T-helper 1 cell (primary cell): ENCODE measurements at regions not wholly inside any gene's neighbourhood (a gene's known extent, or its start where the extent isn't known, plus 50 kb on each side); places are given as distances from the start of the nearest gene placed in this dataset.
"Not testable (repeated sequence)": the region's sequence is repeated elsewhere in the genome, so short reads cannot be mapped to it uniquely, and the experiment has no call there.

ENCODE experiments used
- DNase-seq, 5 donors: peaks; one replicate each; pipeline ENCODE4 v3.0.0-alpha.2; 2012 to 2020

DNA sequence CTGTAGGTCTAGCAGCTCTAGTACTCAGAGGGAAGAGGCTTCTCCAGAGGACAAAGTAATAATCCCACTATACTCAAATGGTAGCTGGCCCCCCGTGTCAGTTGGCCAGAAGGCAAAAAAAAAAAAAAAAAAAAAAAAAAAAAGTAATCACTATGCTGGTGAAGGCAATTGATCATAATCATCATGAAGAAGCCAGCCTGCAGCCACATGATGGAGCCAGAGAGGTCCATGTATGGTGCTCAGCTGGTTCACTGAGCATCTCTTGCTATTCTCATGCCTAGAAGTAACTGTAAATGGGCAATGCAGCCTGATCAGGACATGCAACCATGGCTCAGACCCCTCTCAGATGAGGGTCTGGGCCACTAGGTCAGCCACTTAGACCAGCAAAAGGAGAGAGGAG, 378.8 kb downstream of the MED13L start:
- DNase-seq = no peak

DNA sequence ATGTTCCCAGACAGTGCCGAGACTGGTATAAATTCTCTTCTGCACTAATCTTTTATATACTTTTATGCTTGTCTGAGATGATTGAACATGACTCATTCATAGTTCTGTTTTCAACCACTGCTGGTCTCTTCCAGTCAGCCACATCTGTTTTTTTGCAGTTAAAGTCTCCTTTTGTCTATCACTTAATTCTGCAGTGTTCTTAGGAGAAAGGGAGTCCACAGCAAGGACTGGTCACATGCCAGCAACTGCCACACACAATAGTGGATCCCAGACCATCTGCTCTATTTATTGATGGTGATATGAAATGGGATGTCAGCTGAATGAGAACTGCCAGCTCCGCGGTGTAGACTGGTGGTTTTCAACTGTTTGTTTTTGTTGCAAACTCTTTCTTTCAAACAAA, 379.8 kb downstream of the MED13L start:
- DNase-seq = no peak

DNA sequence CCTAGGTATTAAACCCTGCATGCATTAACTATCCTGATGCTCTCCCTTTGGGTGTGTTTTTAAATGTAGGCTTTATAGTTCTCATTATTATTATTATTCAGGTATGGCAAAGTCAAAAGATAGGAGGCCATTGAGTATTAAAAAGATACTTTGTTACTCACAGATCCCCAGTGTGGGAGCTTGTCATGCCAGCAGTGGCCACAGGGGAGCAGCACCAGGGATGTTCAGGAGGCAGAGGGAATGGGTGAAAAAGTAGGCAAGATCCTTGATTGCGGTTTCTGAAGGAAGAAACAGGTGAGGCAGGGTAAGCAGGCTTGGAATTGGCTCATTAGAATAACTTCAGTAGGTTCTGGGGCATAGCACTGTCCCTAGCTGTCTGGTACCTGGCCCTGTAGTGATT, 382.2 kb downstream of the MED13L start:
- no peak for DNase-seq

DNA sequence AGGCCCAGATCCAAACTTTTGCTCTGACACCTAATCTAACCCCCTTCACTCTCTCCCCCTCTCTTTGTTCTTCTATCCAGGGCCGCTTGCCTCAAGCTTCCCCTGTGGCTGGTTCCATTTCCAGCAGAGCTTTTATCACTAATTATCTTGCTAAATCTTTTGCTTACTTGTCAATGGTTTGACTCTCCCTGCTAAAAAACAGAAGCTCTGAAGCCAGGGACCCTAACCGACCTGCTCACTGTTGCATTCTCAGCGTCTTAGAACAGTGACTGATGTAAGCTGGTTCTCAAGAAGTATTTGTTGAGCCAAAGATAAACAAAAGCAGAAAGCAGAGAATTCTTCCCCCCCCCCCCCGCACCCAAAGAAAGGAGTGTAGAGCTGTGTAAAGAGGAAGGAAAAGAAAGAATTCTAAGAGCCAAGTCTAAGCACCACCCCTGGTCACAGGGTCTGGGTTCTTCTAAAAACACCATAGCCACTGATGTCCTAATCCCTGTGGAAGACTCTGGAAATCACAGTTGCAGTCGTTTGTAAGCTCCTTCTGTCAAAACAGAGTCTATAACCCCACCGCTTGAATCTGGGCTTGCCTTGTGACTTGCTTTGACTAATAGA, 385.8 kb downstream of the MED13L start:
- DNase-seq = no peak

DNA sequence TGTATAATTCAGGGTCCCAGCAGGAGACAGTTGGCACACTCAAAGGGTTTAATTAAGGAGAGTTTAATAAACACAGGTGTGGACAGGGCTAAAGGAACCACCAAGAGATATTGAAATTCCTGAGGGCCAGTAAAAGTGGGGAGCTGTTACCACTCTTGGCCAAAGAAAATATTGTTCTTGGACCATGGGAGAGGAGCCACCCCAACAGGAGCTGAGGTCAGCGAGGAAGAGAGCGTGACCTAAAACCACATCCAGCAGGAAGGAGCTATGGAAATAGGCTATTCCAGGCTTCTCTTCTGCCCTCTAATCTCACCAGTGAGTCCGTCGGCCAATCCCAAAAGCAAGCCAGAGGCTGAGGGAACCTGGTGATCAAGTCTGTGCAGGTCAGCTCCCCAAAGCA, 390.8 kb downstream of the MED13L start:
- DNase-seq = no peak

DNA sequence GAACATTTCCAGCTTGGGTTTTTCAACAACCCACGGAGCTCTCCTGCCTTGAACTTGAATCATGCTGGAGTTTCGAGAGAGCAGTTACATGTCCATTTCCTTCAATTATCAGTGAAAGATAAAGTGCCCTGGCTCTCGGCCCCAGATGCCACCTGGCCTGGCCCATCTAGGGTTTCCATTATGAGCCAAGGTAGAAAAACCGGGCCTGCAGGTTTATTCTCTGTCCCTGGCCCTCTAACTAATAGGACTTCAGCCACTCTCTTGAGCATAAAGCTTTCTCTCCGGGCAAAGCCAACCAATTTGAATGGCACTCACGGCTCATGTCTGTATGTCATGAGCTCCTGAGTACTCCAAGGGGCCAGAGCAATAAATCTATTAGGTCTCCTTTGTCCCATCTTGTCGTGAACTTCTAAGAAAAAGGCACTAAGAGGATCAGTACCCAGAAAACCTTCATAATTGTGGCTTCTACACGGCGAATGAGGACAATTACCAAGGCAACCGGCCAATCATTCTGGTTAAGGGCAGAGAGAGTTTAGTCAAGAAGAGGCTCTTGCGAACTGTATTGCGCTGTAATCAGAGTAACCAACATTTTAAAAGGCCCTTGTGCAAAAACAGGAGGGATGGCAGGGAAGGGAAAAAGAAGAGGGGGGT, 392.3 kb downstream of the MED13L start:
- DNase-seq = no peak

DNA sequence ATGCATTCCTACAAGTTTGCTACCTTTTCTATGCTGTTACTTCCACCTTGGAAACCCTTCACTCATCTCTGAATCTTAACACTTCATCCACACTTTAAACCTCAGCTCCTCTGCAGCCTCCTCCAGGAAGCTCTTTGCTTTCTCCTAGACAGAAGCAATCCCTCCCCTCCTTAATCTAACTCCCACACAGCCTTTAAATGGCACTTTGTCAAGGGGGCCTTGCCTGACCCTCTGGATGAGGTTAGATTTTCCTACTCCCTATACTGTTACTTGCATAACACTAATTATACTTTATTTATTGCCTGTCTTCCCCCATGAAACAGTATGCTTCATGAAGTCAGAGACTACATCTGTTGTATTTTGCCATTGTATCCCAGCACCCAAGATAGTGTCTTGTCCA, 394.6 kb downstream of the MED13L start:
- no peak for DNase-seq

DNA sequence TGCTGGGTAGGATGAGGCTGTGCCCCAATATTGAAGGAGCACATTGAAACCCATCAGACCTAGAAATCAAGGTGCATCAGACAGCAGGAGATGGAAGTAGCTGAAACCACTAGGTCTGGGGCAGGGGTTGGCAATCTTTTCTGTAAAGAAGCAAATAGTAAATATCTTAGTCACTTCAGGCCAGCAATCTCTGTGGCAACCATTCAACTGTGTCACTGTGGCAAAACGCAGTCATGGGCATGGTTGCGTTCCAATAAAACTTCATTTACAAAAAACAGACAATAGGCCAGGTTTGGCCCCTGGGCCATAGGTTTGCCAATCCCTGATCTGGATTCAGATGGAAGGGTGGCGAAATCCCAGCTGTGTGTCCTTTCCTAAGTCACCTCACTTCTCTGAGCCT, 397.3 kb downstream of the MED13L start:
- DNase-seq = no peak

DNA sequence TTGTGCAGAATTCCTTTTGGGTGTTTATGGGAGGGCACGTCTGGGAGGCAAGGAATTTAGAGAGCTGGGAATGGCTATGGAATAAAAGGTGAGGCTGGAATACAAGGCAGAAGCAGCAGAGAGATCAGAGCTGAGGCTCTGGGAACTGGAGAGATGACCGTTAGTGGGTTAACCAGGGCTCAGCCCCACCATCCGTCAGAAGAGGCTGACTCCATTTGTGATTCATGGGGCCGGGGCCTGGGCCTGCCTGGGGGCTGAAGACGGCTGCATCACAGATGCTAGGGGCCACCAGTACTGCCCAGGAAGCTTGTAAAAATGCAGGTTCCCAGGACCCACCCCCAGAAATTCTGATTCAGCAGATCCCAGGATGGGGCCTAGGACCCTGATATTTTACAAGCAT, 398.1 kb downstream of the MED13L start:
- no peak for DNase-seq

DNA sequence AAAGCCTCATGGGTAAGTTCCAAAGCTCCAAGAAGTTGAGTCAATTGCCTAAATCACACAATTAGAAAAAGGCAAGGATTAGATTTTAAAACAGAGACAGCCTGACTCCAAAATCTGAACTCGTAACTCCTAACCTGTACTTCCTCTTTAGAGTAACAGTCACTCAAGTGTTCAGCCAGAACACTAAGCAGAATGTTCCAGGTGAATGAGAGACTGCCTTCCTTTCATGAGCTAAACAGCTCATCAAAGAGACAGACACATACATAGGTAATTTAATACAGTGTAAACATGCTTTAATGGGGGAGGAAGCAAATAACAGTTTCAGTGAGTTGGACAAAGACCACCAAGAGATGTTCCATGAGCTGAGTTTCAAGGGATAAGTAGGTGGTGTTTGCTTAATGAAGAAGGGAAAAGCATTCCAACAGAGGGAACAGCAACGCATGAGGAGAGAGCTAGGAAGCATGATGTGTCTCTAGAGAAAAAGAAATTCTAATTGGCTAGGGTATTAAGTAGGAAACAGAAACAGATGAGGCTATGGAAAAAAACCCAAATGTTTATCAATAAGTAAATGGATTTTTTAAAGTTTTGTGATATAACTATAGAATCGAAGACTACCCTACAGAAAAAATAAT, 403.9 kb downstream of the MED13L start:
- DNase-seq = no peak

DNA sequence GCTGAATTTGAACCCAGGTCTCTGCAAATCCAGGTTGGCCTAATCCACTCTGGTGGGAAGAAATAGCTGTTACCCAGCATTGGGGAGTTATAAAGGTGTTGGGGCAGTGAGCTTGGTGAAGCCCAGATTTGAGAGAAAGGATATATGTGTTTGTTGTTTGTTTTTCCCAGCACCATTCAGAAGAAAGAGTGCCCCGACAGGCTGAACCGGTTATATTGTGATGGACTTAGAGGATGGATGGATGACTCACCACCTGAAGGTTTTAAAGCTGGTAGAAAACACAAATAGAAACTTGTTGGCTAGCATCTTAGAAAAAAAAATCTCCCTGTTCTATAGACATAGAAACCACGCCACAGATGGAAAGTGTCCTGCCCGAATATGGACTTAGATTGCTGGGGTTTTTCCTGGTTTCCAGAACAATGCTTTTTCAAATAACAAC, 404.6 kb downstream of the MED13L start:
- DNase-seq = no peak

DNA sequence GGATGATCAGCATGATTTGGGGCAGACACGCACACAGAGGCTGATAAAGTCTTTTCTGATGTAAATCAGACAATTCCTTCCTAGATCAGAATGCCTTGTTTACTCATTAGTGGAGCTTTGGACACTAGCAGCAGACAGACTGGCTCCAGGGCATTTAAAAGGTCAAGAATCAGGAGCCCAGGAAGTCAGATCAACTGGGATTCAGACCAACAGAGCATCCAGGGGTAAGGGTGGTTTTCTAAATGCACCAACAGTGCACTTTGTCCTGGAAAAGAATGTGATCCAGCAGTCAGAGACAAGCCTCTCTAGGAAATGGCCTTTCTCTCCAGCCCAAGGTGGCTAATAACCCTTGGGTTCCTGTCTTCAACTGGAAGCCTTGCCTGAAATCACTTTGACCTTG, 405.3 kb downstream of the MED13L start:
- DNase-seq = no peak

DNA sequence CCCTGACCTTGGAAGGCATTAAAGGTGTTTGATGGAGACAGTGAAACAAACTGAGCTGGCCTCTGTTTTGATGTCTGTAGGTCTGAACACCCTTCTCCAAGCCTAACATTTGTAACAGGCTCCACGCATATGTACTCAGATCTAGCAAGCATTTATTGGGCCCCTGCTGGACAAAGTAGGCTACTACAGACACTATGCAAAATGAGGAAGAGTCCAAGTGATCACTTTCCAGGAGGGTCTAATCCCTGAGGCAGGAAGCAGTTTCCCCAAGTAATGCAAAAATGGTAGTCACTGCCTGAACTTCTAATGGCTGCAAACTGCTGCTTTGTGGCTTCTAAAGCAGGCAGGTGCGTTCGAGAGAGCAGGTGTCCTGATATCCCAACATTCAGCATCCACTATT, 405.8 kb downstream of the MED13L start:
- DNase-seq = no peak

DNA sequence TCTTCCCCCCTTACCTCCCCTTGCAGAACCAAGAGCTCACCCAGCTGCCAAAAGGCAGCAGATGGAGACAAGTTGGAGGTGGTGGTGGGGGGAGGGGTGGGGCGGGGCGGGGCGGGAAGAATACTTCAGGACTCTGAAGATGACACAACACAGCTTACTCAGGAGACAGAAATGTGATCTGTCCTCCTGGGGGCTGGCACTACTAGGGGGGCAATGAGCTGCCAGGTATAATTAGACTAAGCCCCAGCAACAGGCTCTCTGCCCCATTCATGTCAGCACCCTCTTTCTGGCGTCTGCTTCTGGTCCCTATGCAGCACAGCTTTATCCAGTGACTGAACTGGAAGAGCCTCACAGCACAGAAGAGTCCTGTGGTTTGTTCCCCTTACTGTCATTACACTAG, 407.0 kb downstream of the MED13L start:
- DNase-seq = no peak

DNA sequence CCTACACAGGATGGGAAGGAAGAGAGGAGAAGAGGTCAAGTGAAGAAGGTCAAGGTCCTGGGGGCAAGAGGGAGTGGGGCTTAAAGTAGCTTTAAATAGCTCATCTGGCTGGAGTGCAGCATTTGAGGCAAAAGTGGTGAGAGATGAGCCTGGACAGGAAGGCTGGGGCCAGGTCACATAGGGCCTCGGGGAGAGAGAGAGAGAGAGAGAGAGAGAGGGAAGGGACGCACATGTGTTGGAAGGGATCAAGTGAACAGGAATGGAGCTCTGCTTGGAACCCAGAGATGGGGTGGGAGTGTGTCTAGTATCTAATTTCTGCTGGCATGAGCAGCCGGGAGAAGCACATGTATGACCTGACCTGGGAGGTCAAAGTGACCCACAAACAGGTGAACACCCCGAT, 407.5 kb downstream of the MED13L start:
- no peak for DNase-seq

DNA sequence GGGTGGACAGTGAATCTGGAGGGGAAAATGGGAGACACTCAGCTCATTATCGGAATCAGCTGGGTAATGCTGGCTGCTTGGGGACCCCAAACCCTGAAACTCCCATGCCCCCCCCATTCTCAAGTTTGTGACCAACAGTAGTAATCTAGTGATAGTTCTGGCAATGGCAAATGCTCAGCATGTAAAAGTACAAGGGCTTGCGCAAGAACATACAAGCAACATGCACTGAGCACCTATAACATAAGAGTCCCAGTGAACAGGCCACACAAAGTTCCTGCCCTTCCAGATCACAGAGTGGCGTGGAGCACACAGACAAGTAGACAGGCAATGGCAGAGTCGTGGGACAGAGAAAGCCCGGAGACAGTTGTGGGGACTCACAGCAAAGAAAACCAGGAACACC, 407.9 kb downstream of the MED13L start:
- no peak for DNase-seq

DNA sequence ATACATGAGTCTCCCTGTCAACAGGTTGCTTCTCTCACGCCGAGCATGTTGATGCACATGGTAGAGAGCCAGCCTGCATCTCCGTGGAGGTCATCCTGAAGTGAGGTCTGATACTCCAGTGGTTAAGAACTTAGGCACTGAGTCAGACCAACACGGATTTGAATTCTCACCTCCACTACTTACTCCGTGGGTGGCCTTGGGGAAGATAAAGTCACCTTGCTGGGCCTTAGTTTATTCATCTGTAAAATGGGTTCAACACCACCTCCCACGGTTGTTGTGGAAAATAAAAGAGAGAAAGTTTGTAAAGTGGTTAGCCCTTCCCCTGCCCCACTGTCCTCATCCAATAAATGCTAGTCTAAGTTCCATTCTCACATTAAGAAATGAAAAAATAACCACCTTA, 408.9 kb downstream of the MED13L start:
- DNase-seq = no peak

DNA sequence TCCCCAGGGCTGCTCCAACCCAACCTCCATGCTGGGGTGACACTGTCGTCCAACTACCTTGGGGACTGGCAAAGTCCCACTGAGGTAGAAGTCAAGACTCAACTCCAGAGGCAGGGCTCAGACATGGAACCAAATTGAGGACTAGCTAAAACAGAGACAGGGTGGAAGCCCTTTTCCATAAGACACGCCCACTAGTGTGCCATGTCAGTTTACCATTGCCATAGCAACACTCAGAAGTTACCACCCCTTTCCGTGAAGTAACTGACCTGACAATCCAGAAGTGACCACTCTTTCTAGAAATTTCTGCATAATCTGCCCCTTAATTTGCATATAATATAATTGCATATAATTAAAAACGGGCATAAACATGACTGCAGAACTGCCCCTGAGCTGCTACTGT, 409.6 kb downstream of the MED13L start:
- no peak for DNase-seq

DNA sequence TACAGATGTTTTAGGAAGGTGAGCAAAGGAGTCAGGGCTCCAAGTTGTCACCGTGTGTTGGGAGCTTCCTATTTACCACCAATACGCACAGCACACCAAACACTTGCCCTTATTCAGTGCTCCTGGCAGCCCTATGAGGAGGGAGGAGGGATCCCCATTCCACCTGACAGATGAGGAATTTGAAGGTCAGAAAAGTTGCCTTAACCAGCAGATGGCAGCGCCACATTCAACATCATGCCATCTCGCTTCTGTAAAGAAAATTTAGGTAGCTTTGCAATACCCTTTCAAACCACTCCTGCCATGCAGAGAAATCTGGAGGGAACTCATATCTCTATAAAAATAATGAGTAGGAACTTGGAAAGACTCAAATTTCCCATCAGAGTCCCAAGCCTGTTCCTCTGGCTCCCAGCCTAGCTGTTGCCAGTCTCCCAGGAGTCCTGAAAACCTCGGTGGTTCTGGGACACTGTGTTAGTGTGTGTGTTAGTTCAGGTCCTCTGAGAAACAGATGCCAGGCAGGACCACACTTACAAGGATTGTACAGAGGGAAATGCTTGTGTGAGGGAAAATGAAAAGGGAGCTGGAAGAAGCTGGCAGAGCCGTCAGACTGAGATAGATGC, 410.5 kb downstream of the MED13L start:
- no peak for DNase-seq

DNA sequence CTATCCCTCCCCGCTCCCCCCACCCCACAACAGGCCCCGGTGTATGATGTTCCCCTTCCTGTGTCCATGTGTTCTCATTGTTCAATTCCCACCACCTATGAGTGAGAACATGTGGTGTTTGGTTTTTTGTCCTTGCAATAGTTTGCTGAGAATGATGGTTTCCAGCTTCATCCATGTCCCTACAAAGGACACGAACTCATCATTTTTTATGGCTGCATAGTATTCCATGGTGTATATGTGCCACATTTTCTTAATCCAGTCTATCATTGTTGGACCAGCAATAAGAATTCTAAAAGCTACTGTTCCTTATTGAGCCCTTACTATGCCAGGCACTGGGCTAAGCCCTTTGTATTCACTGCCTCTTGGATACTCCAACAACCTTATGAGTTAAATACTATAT, 411.2 kb downstream of the MED13L start:
- not testable (repeated sequence) for DNase-seq

DNA sequence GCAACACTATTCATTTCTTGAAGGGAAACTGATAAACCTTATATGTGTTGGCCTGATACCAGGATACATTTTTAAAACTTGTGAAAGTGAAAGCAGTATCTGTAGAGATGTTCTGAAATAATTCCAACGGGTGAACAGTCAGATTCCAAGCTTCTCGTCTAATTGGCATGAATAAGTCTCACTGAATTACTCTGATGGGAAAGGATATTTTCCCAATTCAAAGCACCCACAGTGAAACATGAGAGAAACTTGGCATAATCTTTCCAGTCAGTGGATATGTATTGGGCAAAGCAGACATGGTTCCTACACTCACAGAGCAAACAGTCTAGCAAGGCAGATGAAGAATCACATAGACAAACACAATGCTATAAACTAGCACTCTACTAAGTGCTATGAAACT, 413.1 kb downstream of the MED13L start:
- DNase-seq = no peak

DNA sequence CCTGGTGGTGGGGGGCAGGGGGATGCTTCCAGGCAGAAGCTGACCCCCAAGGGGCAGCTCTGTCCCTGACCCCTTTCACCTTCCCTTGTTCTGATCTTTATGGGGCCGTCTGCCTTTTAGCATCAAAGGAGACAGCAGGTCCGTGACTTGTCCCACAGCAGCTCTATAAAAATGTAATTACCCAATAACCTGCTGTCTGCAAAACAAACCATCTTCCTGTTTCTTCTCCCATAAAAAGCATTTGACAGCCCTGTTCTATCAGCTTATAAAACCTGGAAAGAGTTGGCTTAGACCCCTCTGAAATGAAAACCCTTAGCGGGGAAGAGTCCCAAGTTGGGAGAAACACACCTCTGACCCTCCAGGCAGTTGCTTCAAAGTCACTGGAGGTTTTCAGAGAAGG, 416.9 kb downstream of the MED13L start:
- DNase-seq = no peak

DNA sequence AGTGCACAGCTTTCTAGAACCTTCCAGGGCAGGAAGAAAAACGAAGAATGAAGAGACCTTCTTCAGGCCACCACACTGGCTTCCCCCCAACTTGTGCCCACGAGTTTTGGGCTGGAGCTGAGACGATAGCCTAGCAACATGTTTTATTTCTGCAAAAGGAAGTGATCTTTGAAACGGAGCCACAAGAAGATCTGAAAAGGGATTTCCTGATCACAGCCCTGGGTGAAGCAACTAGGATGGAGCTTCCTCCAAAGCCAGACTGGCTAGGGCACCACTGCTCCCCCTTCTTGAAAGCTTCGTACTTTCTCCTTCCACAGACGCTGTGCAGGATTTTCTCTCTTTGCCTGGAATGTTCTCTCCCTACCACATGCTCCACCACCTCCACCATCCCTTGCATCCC, 418.3 kb downstream of the MED13L start:
- no peak for DNase-seq

DNA sequence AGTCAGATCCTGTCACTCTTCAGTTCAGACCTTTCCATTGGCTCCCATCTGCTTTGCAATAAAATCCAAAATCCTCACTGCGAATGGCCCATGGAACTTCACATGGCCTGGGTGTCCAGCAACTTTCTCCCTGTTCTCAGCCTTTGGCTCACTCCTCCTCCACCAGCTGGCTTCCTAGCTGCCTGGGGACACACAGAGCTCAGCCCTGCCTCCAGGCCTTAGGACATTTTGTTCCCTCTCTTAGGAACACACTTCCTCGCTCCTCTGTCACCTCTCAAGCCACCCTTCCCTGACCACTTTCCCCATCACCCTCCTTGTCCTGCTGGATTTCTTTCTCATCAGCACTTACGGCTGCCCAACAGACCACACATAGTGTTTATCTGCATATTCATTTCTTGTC, 419.6 kb downstream of the MED13L start:
- DNase-seq = no peak
